ENCODE measurements at regions not wholly inside any gene's neighbourhood (a gene's known extent, or its start where the extent isn't known, plus 50 kb on each side); places are given as distances from the start of the nearest gene placed in this dataset.

DNA sequence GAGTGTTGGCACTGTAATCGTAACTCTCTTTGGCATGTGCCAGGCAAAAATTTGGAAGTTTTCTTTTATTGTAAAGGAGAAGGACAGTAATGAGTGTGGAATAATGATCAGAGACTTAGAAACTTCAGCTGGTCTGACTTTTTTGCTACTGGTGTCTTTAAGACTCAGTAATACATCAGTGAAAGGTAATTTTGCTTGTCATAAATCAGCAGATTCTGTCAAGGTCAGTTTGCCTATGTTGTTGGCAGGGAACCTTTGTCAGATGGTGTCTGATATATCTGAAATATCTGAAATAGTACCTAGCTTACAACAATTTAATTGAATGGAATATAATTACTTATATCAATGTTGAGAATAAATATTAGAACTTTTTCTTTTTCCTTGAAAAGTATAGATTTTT, 516.9 kb downstream of the LRFN5 start:
- no peak for DNase-seq (ENCODE audit: low spot score)

DNA sequence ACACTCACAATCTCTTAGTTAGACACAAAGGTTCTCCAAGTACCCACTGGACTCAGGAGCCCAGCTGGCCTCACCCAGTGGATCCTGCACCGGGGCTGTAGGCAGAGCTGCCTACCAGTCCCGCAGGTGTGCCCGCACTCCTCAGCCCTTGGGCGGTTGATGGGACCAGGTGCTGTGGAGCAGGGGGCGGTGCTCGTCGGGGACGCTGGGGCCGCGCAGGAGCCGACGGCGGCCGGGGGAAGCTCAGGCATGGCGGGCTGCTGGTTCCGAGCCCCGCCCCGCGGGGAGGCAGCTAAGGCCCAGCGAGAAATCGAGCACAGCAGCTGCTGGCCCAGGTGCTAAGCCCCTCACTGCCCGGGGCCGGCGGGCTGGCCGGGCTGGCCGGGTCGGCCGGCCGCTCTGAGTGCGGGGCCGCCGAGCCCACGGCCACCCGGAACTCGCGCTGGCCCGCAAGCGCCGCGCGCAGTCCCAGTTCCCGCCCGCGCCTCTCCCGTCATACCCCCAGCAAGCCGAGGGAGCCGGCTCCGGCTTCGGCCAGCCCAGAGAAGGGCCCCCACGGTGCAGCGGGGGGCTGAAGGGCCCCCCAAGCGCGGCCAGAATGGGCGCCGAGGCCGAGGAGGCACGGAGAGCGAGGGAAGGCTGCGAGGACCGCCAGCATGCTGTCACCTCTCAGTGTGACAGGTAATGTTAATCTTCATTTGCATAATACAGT, 506.8 kb downstream of the LRFN5 start:
- DNase-seq (ENCODE audit: low spot score): no peak

GRCh38 chr14:42112108-42112507, 505.4 kb downstream of the LRFN5 start:
- DNase-seq (ENCODE audit: low spot score): no peak

GRCh38 chr14:42111355-42111754, 504.7 kb downstream of the LRFN5 start:
- DNase-seq (ENCODE audit: low spot score): no peak

DNA sequence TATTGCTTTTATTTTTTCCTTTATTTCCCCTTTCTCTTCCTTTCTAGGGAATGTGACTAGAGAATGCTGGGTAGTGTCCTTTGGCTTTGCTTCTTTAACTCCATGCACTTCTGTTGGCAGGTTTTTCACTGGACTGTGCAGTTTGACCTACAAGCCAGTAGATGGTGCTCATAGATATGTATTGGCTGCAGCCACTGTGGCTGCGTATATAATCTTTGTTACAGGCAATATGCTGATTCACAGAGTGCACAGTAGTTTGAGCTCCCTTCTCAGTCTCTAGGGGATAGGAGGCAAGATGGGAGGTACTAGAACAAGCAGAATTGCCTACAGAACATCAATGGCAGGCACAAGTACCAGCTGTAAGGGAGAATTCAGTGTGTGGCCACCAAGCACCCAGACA, 503.5 kb downstream of the LRFN5 start:
- no peak for DNase-seq (ENCODE audit: low spot score)

- no peak for DNase-seq (ENCODE audit: low spot score)
Observed at GRCh38 chr14:42095155-42095554, 488.5 kb downstream of the LRFN5 start.

DNA sequence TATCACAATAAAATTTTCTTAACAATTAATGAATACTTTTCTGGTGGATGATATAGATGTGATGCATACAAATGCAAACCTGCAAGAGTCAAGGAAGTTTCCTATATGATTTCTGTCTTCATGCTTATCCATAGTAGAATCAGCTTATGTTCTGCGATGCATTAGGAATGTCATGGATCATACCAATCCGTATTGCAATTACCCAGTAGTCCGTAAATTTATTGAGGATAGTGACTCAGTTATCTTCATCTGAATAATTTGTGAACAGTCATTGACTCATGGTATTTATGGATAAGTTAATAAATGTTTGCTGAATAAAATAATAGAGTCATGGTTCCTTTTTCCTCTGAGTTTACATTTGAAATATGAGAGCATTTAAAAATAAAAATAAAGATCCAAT, 483.4 kb downstream of the LRFN5 start:
- DNase-seq (ENCODE audit: low spot score): no peak

GRCh38 chr14:42079911-42080310, 473.2 kb downstream of the LRFN5 start:
- DNase-seq (ENCODE audit: low spot score): no peak

DNA sequence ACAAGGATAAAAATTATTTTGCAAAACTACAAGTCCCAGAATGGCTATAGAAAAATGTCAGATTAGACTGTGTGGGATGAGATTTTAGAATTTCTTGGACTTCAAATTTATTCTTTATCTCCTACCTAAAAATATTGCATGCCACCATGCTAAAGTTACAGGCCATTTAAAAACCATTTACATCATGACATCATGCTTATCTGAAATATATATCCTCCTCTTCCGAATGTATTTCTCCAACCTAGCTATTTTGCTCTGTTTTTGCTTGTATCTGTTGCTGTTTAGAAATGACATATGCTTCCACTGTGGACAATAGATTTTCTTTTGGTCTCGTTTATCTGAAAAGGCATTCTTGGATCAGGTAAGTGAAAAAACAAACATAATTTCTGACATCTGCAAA, 471.7 kb downstream of the LRFN5 start:
- DNase-seq (ENCODE audit: low spot score): no peak

- no peak for DNase-seq (ENCODE audit: low spot score)
Observed at GRCh38 chr14:42070031-42070430, 463.4 kb downstream of the LRFN5 start.

DNA sequence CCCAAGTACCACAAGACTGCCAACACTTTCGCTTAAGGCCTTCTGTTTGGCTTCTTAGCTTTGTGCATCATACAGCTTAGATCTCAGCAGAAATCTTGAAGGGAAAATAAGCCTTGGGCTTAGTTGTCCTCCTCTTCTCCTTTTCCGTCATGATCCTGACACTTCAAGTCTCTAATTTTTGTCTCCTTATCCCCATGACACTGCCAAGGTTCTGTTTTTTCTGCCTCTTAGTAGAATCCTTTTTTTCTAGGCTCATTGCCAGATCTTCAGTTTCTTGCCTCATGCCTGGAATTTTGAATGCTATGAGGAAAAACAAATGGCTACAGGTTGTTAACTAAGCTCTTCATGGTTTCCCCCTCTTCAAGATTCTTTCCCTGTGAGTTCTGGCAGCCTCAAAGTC, 450.4 kb downstream of the LRFN5 start:
- DNase-seq (ENCODE audit: low spot score): no peak

GRCh38 chr14:42047421-42048055, 440.9 kb downstream of the LRFN5 start:
- DNase-seq (ENCODE audit: low spot score): no peak

DNA sequence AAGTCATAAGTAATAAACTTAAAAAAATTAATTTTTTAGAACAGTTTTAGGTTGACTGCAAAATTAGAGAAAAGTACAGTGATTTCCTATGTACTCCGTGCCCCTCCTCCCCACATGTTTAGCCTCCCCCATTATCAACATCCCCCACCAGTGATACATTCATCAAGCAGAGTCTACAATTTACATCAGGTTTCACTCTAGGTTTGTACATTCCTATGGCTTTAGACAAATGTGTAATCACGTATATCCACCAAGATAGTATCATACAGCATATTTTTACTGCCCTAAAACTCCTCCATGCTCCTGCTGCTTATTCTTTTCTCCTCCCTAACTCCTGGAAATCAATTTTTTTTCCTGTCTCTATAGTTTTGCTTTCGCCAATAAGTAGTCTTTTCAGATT, 438.7 kb downstream of the LRFN5 start:
- no peak for DNase-seq (ENCODE audit: low spot score)

GRCh38 chr14:42028607-42029006, 421.9 kb downstream of the LRFN5 start:
- DNase-seq (ENCODE audit: low spot score): no peak

GRCh38 chr14:42027271-42027670, 420.6 kb downstream of the LRFN5 start:
- no peak for DNase-seq (ENCODE audit: low spot score)

DNA sequence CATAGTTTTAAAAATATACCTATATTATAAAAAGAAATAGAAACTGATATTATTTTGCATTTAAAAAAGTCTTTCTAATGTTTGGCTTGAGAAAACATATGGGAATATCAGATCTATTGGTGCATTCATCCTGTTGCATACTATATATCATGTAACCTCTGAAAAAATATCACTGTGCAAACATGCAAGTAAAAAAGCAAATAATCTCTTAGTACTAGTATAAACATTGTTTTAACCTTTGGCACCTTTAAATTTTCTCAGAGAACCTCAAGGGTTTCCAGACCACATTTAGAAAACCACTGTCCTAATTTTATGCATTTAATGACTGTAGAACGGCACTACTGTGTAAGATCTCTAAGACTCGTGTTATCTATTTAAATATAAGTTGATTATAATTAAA, 416.8 kb downstream of the LRFN5 start:
- no peak for DNase-seq (ENCODE audit: low spot score)

- DNase-seq (ENCODE audit: low spot score): no peak
Observed at GRCh38 chr14:42014301-42014700, 407.6 kb downstream of the LRFN5 start.

DNA sequence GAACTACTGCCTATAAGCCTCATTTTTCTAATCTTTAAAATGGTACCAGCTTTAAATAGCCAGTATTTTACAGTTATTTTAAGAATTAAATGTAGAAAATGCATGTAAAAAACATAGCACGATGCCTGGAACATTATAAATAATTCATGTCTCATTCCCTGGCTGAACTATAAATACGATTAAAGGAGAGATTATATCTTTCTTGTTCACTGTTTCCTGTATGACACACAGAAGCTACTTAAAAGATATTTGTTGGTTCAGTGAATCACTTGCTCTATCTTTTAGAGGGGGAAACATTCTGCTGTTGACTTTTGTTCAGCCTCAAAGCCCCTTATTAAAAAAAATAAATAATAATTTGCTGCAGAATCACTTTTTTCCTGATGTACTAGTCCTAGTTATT, 406.9 kb downstream of the LRFN5 start:
- DNase-seq (ENCODE audit: low spot score): no peak

DNA sequence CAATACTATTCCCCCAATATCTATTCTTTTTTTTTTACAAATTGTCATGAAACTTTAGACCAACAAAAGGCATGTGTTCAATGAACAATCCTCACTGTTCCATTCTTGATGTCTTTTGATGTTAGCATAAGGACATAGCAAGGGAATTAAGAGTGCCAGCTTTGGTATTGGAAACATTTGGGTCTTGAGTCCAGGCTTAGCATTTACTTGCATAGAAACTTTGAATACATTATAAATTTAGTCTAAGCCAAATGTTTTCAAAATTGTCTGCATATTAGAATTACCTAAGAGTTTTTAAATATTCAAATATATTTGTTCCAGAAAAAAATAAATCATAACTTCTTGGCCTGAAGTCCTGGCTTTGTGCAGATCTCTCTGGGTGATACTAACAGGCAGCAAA, 406.5 kb downstream of the LRFN5 start:
- DNase-seq (ENCODE audit: low spot score): no peak

DNA sequence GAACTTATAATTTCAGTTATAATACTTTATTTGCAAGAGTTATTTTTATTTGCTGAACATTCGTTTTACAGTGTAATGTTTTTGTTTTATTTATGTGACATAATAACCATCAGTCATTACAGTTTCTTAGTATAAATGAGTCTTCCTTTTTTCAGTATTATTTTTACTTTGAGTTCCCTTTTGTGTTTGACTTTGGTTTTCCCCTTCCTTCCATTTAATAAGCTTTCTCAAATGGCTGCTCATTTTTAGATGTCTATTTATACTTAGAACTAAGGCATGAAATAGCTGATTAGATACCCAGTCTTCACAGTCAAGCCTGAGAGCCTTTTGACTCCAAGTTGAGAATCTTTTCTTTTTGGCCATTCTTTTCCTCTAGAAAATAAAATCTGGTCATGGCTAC, 404.5 kb downstream of the LRFN5 start:
- no peak for DNase-seq (ENCODE audit: low spot score)

GRCh38 chr14:42004321-42004720, 397.6 kb downstream of the LRFN5 start:
- no peak for DNase-seq (ENCODE audit: low spot score)

DNA sequence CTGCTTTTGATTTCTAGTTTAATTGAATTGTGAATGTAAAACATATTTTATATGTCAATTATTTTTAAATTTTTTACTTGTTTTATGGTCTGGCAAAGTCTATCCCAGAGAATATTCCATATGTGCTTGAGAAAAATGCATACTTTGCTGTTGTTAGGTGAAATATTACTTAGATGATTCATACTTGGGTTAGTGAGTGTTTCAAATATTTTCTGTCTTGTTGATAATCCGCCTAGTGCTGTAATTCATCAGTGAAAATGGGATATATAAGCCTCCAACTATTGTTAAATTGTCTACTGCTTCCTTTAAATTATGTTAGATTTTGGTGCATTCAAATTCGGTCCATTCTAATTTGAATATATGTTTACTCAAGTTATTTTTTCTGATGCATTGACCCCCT, 395.5 kb downstream of the LRFN5 start:
- no peak for DNase-seq (ENCODE audit: low spot score)

DNA sequence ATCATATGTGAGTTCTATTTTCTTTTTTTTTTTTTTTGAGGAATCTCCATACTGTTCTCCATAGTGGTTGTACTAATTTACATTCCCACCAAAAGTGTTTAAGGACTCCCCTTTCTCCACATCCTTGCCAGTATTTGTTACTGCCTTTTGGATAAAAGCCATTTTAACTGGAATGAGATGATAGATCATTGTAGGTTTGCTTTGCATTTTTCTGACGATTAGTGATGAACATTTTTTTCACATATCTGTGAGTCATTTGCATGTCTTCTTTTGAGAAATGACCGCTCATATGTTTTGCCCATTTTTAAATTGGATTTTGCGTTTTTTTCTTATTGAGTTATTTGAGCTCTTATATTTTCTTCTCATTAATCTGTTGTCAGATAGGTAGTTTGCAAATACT, 394.8 kb downstream of the LRFN5 start:
- no peak for DNase-seq (ENCODE audit: low spot score)

- DNase-seq (ENCODE audit: low spot score): no peak
Observed at GRCh38 chr14:42000450-42000849, 393.8 kb downstream of the LRFN5 start.
